ENCODE measurements at regions not wholly inside any gene's neighbourhood (a gene's known extent, or its start where the extent isn't known, plus 50 kb on each side); places are given as distances from the start of the nearest gene placed in this dataset.

DNA sequence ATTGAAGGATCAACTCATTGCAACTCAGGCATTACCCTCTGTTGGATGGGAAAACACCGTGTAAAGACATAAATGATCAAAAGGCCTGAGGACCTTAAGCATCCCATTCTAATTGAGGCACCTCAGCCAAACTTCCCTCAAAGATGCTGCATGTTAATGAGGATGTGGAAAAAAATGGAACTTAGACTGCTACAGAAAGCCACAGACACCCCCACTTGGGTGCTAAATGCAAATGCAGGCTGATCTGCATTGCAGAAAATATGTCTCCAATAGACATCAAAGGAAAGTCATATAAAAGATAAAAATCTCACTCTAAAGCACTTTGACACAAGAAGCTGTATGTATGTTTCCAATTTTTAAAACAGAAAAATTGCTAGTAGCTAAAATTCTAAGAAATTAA lies 504.7 kb downstream of the KCNJ3 start:
- DNase-seq (no peak), ATAC-seq (no peak)
- TF ChIP-seq, protein P1, sequence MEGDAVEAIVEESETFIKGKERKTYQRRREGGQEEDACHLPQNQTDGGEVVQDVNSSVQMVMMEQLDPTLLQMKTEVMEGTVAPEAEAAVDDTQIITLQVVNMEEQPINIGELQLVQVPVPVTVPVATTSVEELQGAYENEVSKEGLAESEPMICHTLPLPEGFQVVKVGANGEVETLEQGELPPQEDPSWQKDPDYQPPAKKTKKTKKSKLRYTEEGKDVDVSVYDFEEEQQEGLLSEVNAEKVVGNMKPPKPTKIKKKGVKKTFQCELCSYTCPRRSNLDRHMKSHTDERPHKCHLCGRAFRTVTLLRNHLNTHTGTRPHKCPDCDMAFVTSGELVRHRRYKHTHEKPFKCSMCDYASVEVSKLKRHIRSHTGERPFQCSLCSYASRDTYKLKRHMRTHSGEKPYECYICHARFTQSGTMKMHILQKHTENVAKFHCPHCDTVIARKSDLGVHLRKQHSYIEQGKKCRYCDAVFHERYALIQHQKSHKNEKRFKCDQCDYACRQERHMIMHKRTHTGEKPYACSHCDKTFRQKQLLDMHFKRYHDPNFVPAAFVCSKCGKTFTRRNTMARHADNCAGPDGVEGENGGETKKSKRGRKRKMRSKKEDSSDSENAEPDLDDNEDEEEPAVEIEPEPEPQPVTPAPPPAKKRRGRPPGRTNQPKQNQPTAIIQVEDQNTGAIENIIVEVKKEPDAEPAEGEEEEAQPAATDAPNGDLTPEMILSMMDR (IDR thresholded peaks at IDR 0.05 in 4 of 5, conservative IDR thresholded peaks at IDR 0.05 in 1 of 5) = no peak
- TF ChIP-seq POLR2A (IDR thresholded peaks at IDR 0.05) = no peak
- Histone ChIP-seq H3K4me3 (no peak overlapping the region), H3K9me3 (no peaks in the 10 kb centered on the region), H3K36me3 (no peaks in the 10 kb centered on the region), H3K27ac (no peak overlapping the region), H3K4me1 (no peaks in the 10 kb centered on the region), H3K27me3 (no peaks in the 10 kb centered on the region)
- in situ Hi-C loops (cut with MboI; ENCODE audit: low sequenced_read_pairs in 4 of 4) = no loop called here
- intact Hi-C loops (cut with DNase I; ENCODE audit: low total_unique reads) = no loop called here

DNA sequence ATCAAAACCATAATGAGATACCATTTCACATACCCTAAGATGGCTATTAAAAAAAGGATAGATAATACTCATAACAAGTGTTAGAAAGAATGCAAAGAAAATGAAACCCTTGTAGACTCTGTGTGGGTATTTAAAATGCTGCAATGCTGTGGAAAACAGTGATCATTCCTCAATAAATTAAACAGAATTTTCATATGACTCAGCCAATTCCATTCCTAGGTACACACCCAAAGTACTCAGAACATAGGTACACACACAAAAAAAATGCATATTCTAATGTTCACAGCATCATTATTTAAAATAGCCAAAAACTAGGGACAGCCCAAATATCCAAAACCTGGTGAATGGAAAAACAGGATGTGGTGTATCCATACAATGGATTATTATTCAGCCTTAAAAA lies 502.3 kb downstream of the KCNJ3 start:
- no peak for ATAC-seq
- Histone ChIP-seq H3K27me3 (no peaks in the 10 kb centered on the region), H3K4me1 (no peaks in the 10 kb centered on the region), H3K27ac (no peak overlapping the region), H3K9me3 (no peaks in the 10 kb centered on the region), H3K36me3 (no peaks in the 10 kb centered on the region), H3K4me3 (no peak overlapping the region)
- DNase-seq = no peak
- intact Hi-C loops (cut with DNase I; ENCODE audit: low total_unique reads) = no loop called here
- in situ Hi-C loops (cut with MboI; ENCODE audit: low sequenced_read_pairs in 4 of 4) = no loop called here
- TF ChIP-seq, protein P1 (IDR thresholded peaks at IDR 0.05 in 4 of 5, conservative IDR thresholded peaks at IDR 0.05 in 1 of 5) = no peak
- no peak for TF ChIP-seq POLR2A (IDR thresholded peaks at IDR 0.05)

DNA sequence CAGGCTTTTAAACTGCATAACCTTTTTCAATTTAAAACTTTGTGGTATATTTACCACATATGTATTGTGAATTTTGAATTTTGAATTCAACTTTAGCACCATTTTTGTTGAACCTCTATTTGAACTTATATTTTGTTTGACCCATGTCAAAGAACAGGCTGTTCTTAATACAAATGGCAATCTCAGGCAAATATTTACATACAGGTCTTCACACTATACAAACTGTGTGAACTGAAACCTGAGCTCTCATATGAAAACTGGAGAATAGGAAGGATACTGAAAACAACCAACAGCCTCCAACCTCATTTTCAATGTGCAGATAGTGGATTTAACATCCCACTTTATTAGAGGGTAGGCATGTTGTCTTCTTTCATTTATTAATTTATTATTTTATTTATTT lies 491.8 kb downstream of the KCNJ3 start:
- H3K4me3 ChIP-seq = no peak overlapping the region
- H3K9me3 ChIP-seq = no peaks in the 10 kb centered on the region
- H3K36me3 ChIP-seq = no peaks in the 10 kb centered on the region
- DNase-seq (no peak), ATAC-seq (no peak)
- no peak for TF ChIP-seq POLR2A (IDR thresholded peaks at IDR 0.05)
- TF ChIP-seq, protein P1 (IDR thresholded peaks at IDR 0.05 in 4 of 5, conservative IDR thresholded peaks at IDR 0.05 in 1 of 5) = no peak
- intact Hi-C loops (cut with DNase I; ENCODE audit: low total_unique reads) (no loop called here), in situ Hi-C loops (cut with MboI; ENCODE audit: low sequenced_read_pairs in 4 of 4) (no loop called here)
- no peaks in the 10 kb centered on the region for H3K27me3 ChIP-seq
- no peaks in the 10 kb centered on the region for H3K4me1 ChIP-seq
- H3K27ac ChIP-seq = no peak overlapping the region

DNA sequence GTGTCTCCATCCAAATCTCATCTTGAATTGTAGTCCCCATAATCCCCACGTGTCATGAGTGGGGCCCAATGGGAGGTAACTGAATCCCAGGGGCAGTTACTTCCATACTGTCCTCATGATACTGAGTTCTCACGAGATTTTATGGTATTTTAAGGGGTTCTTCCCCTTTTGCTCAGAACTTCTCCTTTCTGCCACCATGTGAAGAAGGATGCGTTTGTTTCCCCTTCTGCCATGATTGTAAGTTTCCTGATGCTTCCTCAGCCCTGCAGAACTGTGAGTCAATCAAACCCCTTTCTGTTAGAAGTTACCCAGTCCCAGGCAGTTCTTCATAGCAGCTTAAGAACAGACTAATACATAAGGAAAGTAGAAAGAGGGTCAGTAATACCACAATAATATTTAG lies 480.4 kb downstream of the KCNJ3 start:
- H3K27me3 ChIP-seq = no peaks in the 10 kb centered on the region
- intact Hi-C loops (cut with DNase I; ENCODE audit: low total_unique reads) (no loop called here), in situ Hi-C loops (cut with MboI; ENCODE audit: low sequenced_read_pairs in 4 of 4) (no loop called here)
- H3K36me3 ChIP-seq = no peaks in the 10 kb centered on the region
- H3K27ac ChIP-seq = no peak overlapping the region
- H3K9me3 ChIP-seq = no peaks in the 10 kb centered on the region
- no peak for TF ChIP-seq POLR2A (IDR thresholded peaks at IDR 0.05)
- TF ChIP-seq, protein P1 (IDR thresholded peaks at IDR 0.05 in 4 of 5, conservative IDR thresholded peaks at IDR 0.05 in 1 of 5) = no peak
- no peak overlapping the region for H3K4me3 ChIP-seq
- no peaks in the 10 kb centered on the region for H3K4me1 ChIP-seq
- no peak for DNase-seq
- no peak for ATAC-seq

DNA sequence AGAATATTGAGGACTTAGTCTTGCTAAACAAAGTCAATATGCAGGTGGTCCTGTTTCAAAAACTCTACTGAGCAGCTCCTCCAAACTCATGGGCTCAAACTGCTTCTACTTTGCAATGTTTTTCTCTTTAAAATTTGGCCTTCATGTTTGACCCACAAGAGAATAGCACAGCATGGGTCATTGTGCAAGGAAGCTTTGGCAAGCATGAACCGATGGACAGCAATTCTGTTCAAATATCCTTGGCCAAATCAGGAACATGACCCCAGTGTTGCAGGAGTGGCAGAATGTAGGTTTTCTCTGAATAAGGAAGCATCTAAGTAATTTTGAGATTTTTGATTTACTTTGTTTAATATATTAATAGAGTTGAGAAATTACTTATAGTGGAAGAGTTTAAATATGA lies 477.9 kb downstream of the KCNJ3 start:
- no peaks in the 10 kb centered on the region for H3K27me3 ChIP-seq
- no peaks in the 10 kb centered on the region for H3K4me1 ChIP-seq
- TF ChIP-seq, protein P1 (IDR thresholded peaks at IDR 0.05 in 4 of 5, conservative IDR thresholded peaks at IDR 0.05 in 1 of 5) = no peak
- TF ChIP-seq POLR2A (IDR thresholded peaks at IDR 0.05) = no peak
- H3K9me3 ChIP-seq = no peaks in the 10 kb centered on the region
- no peaks in the 10 kb centered on the region for H3K36me3 ChIP-seq
- in situ Hi-C loops (cut with MboI; ENCODE audit: low sequenced_read_pairs in 4 of 4) = no loop called here
- intact Hi-C loops (cut with DNase I; ENCODE audit: low total_unique reads) = no loop called here
- ATAC-seq (no peak), DNase-seq (no peak)
- H3K27ac ChIP-seq = no peak overlapping the region
- H3K4me3 ChIP-seq = no peak overlapping the region
